ENCODE measurements at regions not wholly inside any gene's neighbourhood (a gene's known extent, or its start where the extent isn't known, plus 50 kb on each side); places are given as distances from the start of the nearest gene placed in this dataset.

GRCh38 chr13:59047546-59047945 lies 1116.2 kb downstream of the DIAPH3 start (continued):
- TF ChIP-seq ZBTB33 (IDR thresholded peaks at IDR 0.05): no peak
- no peak for TF ChIP-seq KLF5 (IDR thresholded peaks at IDR 0.05; ENCODE audit: partially characterized antibody)
- no peak for TF ChIP-seq SP1 (IDR thresholded peaks at IDR 0.05; ENCODE audit: low read depth, low read length)
- TF ChIP-seq USF2 (IDR thresholded peaks at IDR 0.05; ENCODE audit: borderline replicate concordance, low read depth, low read length): no peak
- no peak for TF ChIP-seq ZNF274 (IDR thresholded peaks at IDR 0.05; ENCODE audit: insufficient read depth, insufficient read length)
- TF ChIP-seq MEF2A (IDR thresholded peaks at IDR 0.05; ENCODE audit: insufficient read depth, low read depth, low read length): no peak

GRCh38 chr13:59061621-59062020 lies 1102.1 kb downstream of the DIAPH3 start:
- no peak overlapping the region for H3K4me3 ChIP-seq
- no peak overlapping the region for H2AFZ ChIP-seq (ENCODE audit: control insufficient read depth, low read depth, low read length)
- no peaks in the 10 kb centered on the region for H3K27me3 ChIP-seq (replicated peaks in 1 of 2; ENCODE audit: control insufficient read depth in 2 of 2, insufficient read depth in 2 of 2, low read length in 1 of 2)
- no peak overlapping the region for H3K4me2 ChIP-seq (ENCODE audit: control insufficient read depth, insufficient read depth)
- no peak overlapping the region for H3K9ac ChIP-seq (ENCODE audit: control insufficient read depth, insufficient read depth, low read length)
- SMC1A ChIA-PET (ENCODE audit: uncharacterized antibody, unreplicated experiment): interaction anchor here (0.6 to 1.9 kb wide), 2 partner anchors 17 to 84 kb away, joined by 3 to 4 read pairs; no protein-coding TSS in a partner anchor
- no peak overlapping the region for H3K27ac ChIP-seq (ENCODE audit: control insufficient read depth, insufficient read depth)
- 0% methylated on average over 1 of the region's 1 CpG for WGBS (ENCODE audit: insufficient coverage, insufficient replicate concordance, low lambda C conversion rate, missing lambda C conversion rate)
- no peaks in the 10 kb centered on the region for H3K9me3 ChIP-seq (replicated peaks; ENCODE audit: control insufficient read depth, insufficient read depth, low read length)
- no peak for DNase-seq (ENCODE audit: low read depth, low spot score)
- no peaks in the 10 kb centered on the region for H3K79me2 ChIP-seq (ENCODE audit: control insufficient read depth, insufficient read depth, low read length)
- no peaks in the 10 kb centered on the region for H3K36me3 ChIP-seq (ENCODE audit: control insufficient read depth in 2 of 2, insufficient read depth in 2 of 2, low read length in 1 of 2)
- no peak for ATAC-seq
- RAD21 ChIA-PET (ENCODE audit: unreplicated experiment): no interaction called here
- intact Hi-C loops (cut with micrococcal nuclease; ENCODE audit: unreplicated experiment) (no loop called here), in situ Hi-C loops (cut with MboI) (no loop called here)
- POLR2A ChIA-PET: no interaction called here
- H4K20me1 ChIP-seq (ENCODE audit: control insufficient read depth, insufficient read depth): no peaks in the 10 kb centered on the region
- H3K4me1 ChIP-seq (ENCODE audit: control insufficient read depth, insufficient read depth, low read length): no peaks in the 10 kb centered on the region
- FAIRE-seq: no peak
- BruUV-seq (replicated peaks): no TSS peak
- CTCF ChIA-PET: no interaction called here
- TF ChIP-seq TCF12 (IDR thresholded peaks at IDR 0.05; ENCODE audit: low read depth, low read length): no peak
- TF ChIP-seq MEF2A (IDR thresholded peaks at IDR 0.05; ENCODE audit: insufficient read depth, low read depth, low read length): no peak
- no peak for TF ChIP-seq CUX1 (IDR thresholded peaks at IDR 0.05; ENCODE audit: insufficient replicate concordance, low read depth, low read length)
- TF ChIP-seq MLLT1 (IDR thresholded peaks at IDR 0.05): no peak
- TF ChIP-seq ETV6 (conservative IDR thresholded peaks at IDR 0.05 in 1 of 2, IDR thresholded peaks at IDR 0.05 in 1 of 2; ENCODE audit: borderline replicate concordance in 1 of 2, low read depth in 1 of 2): no peak
- no peak for TF ChIP-seq TBL1XR1 (IDR thresholded peaks at IDR 0.05; ENCODE audit: low read depth, low read length)
